ENCODE measurements at regions not wholly inside any gene's neighbourhood (a gene's known extent, or its start where the extent isn't known, plus 50 kb on each side); places are given as distances from the start of the nearest gene placed in this dataset.

GRCh38 chr2:64823794-64824193 lies 165.4 kb upstream of the SLC1A4 start:
- Histone ChIP-seq H3K9me3 (no peaks in the 10 kb centered on the region), H3K36me3 (no peaks in the 10 kb centered on the region), H3K4me3 (no peak overlapping the region), H3K27me3 (replicated peaks; ENCODE audit: insufficient read depth) (no peaks in the 10 kb centered on the region), H3K27ac (no peak overlapping the region), H3K4me1 (replicated peaks) (peaks cover 2% of the 10 kb centered on the region)
- DNase-seq (ENCODE audit: low spot score): no peak
- intact Hi-C loops (cut with DNase I): no loop called here
- TF ChIP-seq POLR2A (IDR thresholded peaks at IDR 0.05) (no peak), CTCF (IDR thresholded peaks at IDR 0.05) (no peak), POLR2AphosphoS5 (IDR thresholded peaks at IDR 0.05) (no peak)
- 56% methylated on average over 5 of the region's 5 CpGs for WGBS

GRCh38 chr2:64825831-64826491 lies 163.2 kb upstream of the SLC1A4 start:
- peaks cover 2% of the 10 kb centered on the region for H3K4me1 ChIP-seq (replicated peaks)
- H3K27ac ChIP-seq: no peak overlapping the region
- no peak overlapping the region for H3K4me3 ChIP-seq
- TF ChIP-seq POLR2A (IDR thresholded peaks at IDR 0.05): no peak
- no peak for TF ChIP-seq POLR2AphosphoS5 (IDR thresholded peaks at IDR 0.05)
- TF ChIP-seq CTCF (IDR thresholded peaks at IDR 0.05): no peak
- DNase-seq (ENCODE audit: low spot score): no peak
- H3K27me3 ChIP-seq (replicated peaks; ENCODE audit: insufficient read depth): no peaks in the 10 kb centered on the region
- no peaks in the 10 kb centered on the region for H3K9me3 ChIP-seq
- H3K36me3 ChIP-seq: no peaks in the 10 kb centered on the region
- intact Hi-C loops (cut with DNase I): no loop called here
- 73% methylated on average over 4 of the region's 4 CpGs for WGBS

GRCh38 chr2:64826703-64827102 lies 162.5 kb upstream of the SLC1A4 start:
- Histone ChIP-seq H3K27me3 (replicated peaks; ENCODE audit: insufficient read depth) (no peaks in the 10 kb centered on the region), H3K4me1 (replicated peaks) (peaks cover 1% of the 10 kb centered on the region), H3K4me3 (no peak overlapping the region), H3K27ac (no peak overlapping the region), H3K36me3 (no peaks in the 10 kb centered on the region), H3K9me3 (no peaks in the 10 kb centered on the region)
- intact Hi-C loops (cut with DNase I): no loop called here
- WGBS: 89% methylated on average over 2 of the region's 2 CpGs
- no peak for DNase-seq (ENCODE audit: low spot score)
- no peak for TF ChIP-seq POLR2AphosphoS5 (IDR thresholded peaks at IDR 0.05)
- no peak for TF ChIP-seq CTCF (IDR thresholded peaks at IDR 0.05)
- TF ChIP-seq POLR2A (IDR thresholded peaks at IDR 0.05): no peak

- Histone ChIP-seq H3K4me3 (no peak overlapping the region), H3K27me3 (replicated peaks; ENCODE audit: insufficient read depth) (no peaks in the 10 kb centered on the region), H3K9me3 (no peaks in the 10 kb centered on the region), H3K36me3 (no peaks in the 10 kb centered on the region), H3K4me1 (replicated peaks) (no peaks in the 10 kb centered on the region), H3K27ac (no peak overlapping the region)
- TF ChIP-seq POLR2AphosphoS5 (IDR thresholded peaks at IDR 0.05): no peak
- TF ChIP-seq CTCF (IDR thresholded peaks at IDR 0.05): no peak
- no peak for TF ChIP-seq POLR2A (IDR thresholded peaks at IDR 0.05)
- 100% methylated on average over 1 of the region's 1 CpG for WGBS
- no peak for DNase-seq (ENCODE audit: low spot score)
- intact Hi-C loops (cut with DNase I): no loop called here
These were observed 160.9 kb upstream of the SLC1A4 start for GRCh38 chr2:64828261-64828660.

GRCh38 chr2:64829525-64829924 lies 159.7 kb upstream of the SLC1A4 start:
- intact Hi-C loops (cut with DNase I): no loop called here
- no peak for TF ChIP-seq CTCF (IDR thresholded peaks at IDR 0.05)
- no peak for TF ChIP-seq POLR2A (IDR thresholded peaks at IDR 0.05)
- no peak for TF ChIP-seq POLR2AphosphoS5 (IDR thresholded peaks at IDR 0.05)
- Histone ChIP-seq H3K27me3 (replicated peaks; ENCODE audit: insufficient read depth) (no peaks in the 10 kb centered on the region), H3K4me3 (no peak overlapping the region), H3K4me1 (replicated peaks) (no peaks in the 10 kb centered on the region), H3K36me3 (no peaks in the 10 kb centered on the region), H3K9me3 (no peaks in the 10 kb centered on the region), H3K27ac (no peak overlapping the region)
- 87% methylated on average over 6 of the region's 6 CpGs for WGBS
- DNase-seq (ENCODE audit: low spot score): no peak
